Subcutaneous abdominal adipose tissue (tissue), 5 donors: ENCODE measurements at regions not wholly inside any gene's neighbourhood (a gene's known extent, or its start where the extent isn't known, plus 50 kb on each side); places are given as distances from the start of the nearest gene placed in this dataset.

Experiments used
- H3K27ac ChIP-seq: one replicate; pipeline ENCODE4 v1.7.0; 2013; ENCODE audit warnings: low read depth, mild to moderate bottlenecking, inconsistent platforms, low read length, moderate library complexity
- H3K27me3 ChIP-seq, 5 donors: one replicate each; pipeline ENCODE4 v1.7.0; 2013; ENCODE audit warnings: low read length in 5 of 5, inconsistent platforms in 1 of 5; ENCODE audit not compliant: control insufficient read depth in 5 of 5, insufficient read depth in 4 of 5
- H3K36me3 ChIP-seq, 5 donors: one replicate each; pipeline ENCODE4 v1.7.0; 2013; ENCODE audit warnings: low read length in 5 of 5; ENCODE audit not compliant: control insufficient read depth in 5 of 5, insufficient read depth in 5 of 5
- H3K4me1 ChIP-seq, 5 donors: one replicate each; pipeline ENCODE4 v1.7.0; 2013; ENCODE audit warnings: low read length in 5 of 5, mild to moderate bottlenecking in 3 of 5, moderate library complexity in 1 of 5; ENCODE audit not compliant: control insufficient read depth in 5 of 5, insufficient read depth in 5 of 5
- H3K4me3 ChIP-seq, 5 donors: one replicate each; pipeline ENCODE4 v1.7.0; 2013; ENCODE audit warnings: low read length in 5 of 5, low read depth in 1 of 5
- H3K9ac ChIP-seq, 5 donors: one replicate each; pipeline ENCODE4 v1.7.0; 2013; ENCODE audit warnings: low read length in 5 of 5, mild to moderate bottlenecking in 4 of 5, moderate library complexity in 3 of 5
- H3K9me3 ChIP-seq, 5 donors: one replicate each; pipeline ENCODE4 v1.7.0; 2013; ENCODE audit warnings: low read length in 5 of 5; ENCODE audit not compliant: control insufficient read depth in 5 of 5
- donor health status: healthy.
- donor health status: healthy.
- donor health status: healthy.
- donor health status: healthy.
- donor health status: healthy.

DNA sequence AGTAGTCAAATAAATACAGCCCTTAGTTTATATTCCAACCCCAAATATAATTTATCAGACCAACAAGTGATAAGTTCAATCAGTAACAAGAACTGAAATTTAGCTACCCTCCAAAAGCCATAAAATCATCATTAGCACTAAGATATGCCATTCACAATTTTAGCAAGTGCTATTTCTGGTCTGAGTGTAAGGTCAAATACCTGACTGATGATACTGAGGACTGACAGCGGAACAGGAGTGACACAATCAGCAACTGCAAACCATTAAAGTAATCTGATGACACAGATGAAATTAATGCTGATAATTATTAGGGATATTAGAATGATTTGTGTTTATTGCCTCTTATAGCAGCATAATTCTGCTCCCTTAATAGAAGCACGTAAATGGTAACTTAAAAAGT, 152.7 kb upstream of the SPHKAP start:
- Histone ChIP-seq H3K9me3 (peaks cover 0 to 14% (median 2%) of the 10 kb centered on the region in 5 donors), H3K4me3 (no peak overlapping the region), H3K4me1 (no peaks in the 10 kb centered on the region), H3K9ac (no peak overlapping the region), H3K36me3 (no peaks in the 10 kb centered on the region), H3K27me3 (no peaks in the 10 kb centered on the region), H3K27ac (no peak overlapping the region)

DNA sequence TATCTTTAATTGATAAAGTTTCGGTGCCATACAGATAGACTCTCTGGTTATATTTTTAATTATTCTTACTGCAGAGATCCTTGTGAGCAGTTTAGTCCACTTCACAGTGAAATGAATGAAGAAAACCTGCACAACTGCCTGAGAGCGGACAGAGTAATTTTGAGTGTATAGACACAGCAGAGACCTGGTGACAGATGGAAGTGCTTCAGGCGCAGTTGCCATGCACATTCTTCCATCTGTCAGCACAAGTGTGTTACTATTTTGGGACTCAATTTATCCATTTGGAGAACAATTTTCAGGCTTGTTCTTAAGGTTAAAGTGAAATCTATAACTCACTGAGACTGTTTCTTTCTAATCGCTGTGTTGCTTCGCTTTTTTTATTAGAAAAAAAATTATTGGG, 147.8 kb upstream of the SPHKAP start:
- peaks cover 0 to 24% (median 3%) of the 10 kb centered on the region in 5 donors for H3K9me3 ChIP-seq

DNA sequence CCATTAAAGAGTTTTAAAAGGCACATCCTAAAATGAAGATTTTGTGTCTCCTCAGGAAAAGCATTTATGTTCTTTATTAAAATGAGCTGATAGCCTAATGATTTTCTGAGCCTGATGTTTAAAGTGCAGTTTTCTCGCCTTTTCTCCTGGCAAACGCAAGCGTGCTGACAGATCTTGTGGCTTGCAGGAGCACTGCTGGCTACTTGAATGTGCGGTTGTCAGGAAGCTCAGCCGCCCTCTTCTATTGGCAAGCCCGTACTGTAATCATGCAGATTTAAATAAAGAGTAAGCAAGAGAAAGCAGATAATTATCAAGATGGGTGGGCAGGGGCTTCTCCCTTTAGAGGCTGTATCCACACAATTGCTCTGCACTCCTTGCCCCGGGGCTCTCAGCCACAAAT, 139.5 kb upstream of the SPHKAP start:
- H3K4me1 ChIP-seq = no peaks in the 10 kb centered on the region
- H3K4me3 ChIP-seq = no peak overlapping the region
- no peak overlapping the region for H3K27ac ChIP-seq
- H3K27me3 ChIP-seq = no peaks in the 10 kb centered on the region
- H3K36me3 ChIP-seq = no peaks in the 10 kb centered on the region
- no peak overlapping the region for H3K9ac ChIP-seq
- H3K9me3 ChIP-seq = no peaks in the 10 kb centered on the region

More for the DNA sequence above, 147.8 kb upstream of the SPHKAP start:
- H3K36me3 ChIP-seq = no peaks in the 10 kb centered on the region
- H3K4me3 ChIP-seq = no peak overlapping the region
- no peak overlapping the region for H3K27ac ChIP-seq
- no peaks in the 10 kb centered on the region for H3K4me1 ChIP-seq
- no peak overlapping the region for H3K9ac ChIP-seq
- H3K27me3 ChIP-seq = no peaks in the 10 kb centered on the region

DNA sequence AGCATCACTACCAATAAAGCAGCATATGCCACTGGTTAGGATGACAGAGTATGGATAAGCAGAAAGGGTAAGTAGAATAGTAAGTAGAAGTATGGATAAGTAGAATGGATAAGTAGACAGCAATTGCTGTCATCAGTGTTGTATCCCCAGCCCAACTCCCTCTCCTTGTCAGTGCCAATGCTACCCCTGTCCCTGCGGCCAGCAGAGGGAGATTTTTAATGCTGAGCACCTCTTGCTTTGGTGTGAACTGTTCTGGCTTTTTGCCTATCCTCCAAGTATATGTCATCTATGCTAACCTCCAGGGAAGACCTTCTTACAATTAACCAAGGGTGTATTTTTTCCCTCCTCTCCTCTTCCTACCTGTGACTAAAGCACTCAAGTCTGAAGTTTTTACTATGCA, 136.7 kb upstream of the SPHKAP start:
- Histone ChIP-seq H3K27me3 (no peaks in the 10 kb centered on the region), H3K9me3 (no peaks in the 10 kb centered on the region), H3K4me1 (no peaks in the 10 kb centered on the region), H3K9ac (no peak overlapping the region), H3K27ac (no peak overlapping the region), H3K4me3 (no peak overlapping the region), H3K36me3 (no peaks in the 10 kb centered on the region)

DNA sequence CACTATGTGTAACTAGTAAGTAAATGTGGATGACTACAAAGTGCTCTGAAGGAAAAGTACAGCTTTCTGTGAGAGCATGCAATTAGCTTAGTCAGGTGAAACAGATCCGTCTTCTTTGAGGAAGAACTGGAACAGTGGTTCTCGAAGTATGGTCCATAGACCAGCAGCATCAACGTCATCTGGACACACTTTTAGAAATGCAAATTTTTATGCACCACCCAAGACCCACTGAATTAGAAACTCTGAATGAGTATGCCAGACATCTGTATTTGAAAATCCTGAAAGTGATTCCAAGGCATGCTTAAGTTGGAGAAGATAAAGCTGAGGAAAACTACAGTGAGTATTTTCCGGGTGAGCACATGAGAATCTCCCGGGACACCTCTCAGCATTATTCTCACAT, 130.7 kb upstream of the SPHKAP start:
- Histone ChIP-seq H3K36me3 (no peaks in the 10 kb centered on the region), H3K9me3 (no peaks in the 10 kb centered on the region), H3K27me3 (no peaks in the 10 kb centered on the region), H3K9ac (no peak overlapping the region), H3K27ac (no peak overlapping the region), H3K4me1 (no peaks in the 10 kb centered on the region), H3K4me3 (no peak overlapping the region)

DNA sequence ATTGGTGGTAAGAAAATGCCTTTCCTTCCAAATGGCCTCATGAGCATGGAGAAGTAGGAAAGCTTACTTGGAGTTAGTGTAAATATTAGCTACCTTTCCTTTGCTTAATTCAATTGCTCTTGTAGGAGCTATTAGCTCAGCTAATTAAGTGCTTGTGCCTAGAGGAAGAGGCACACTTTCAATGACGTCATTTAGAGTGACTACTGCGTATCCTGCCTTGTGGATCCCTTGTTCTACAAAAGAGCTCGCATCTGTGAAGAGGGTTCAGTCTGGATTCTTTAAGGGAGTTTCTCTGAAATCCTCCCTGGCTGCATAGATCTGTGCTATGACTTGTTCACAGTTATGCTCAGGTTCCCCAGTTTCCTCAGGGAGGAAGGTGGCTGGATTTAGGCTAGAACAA, 122.5 kb upstream of the SPHKAP start:
- Histone ChIP-seq H3K4me3 (no peak overlapping the region), H3K36me3 (no peaks in the 10 kb centered on the region), H3K27ac (no peak overlapping the region), H3K4me1 (no peaks in the 10 kb centered on the region), H3K27me3 (no peaks in the 10 kb centered on the region), H3K9ac (no peak overlapping the region), H3K9me3 (no peaks in the 10 kb centered on the region)

DNA sequence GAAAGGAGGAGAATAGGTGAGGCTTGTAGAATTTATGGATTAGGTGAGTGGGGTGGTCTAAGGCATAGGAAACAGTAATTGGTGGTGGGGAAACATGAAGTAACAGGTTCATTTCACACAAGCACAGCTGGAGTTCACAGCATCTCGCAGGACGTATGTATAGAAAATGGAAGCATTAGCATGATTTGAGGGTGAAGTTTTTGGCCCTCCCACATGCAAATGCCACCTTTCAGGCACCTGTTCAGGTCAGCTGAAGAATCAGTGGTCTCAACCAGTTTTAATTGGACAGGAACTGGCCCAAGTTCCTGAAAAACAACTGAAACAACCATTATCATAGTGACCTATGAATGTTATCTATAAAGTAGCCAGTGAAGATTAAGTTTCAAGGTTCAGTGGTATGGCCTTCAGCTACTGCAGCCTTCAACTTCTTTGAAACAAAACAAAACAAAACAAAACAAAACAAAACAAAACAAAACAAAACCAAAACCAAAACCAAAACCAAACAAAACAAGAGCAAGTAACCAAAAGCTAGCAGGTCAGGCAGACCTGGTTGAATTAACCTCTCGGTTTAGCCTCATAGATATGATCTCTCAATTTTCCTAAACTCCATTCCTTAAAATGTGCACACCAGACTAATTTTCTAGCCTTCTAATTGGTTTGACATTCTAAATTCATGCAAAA, 102.1 kb upstream of the SPHKAP start:
- Histone ChIP-seq H3K9me3 (no peaks in the 10 kb centered on the region), H3K4me3 (no peak overlapping the region), H3K9ac (no peak overlapping the region), H3K27me3 (no peaks in the 10 kb centered on the region), H3K36me3 (no peaks in the 10 kb centered on the region), H3K4me1 (no peaks in the 10 kb centered on the region), H3K27ac (no peak overlapping the region)

DNA sequence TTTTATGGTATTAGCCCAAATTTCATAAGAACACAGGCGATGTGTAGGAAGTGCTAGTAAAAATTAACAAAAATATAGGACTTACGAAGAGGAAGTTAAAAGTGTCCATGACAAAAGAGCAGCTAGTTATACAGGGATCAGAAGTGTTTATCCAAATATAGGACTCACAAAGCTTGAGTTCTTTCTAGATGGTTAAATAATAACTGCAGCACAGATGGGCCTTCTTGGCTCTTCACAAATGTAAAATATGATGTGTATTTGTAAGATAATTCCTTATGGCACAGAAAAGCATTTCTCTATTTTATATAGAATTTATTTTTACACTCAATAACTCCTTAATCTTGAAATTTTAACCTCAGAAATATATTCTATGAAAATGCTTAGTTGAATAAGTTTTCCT, 100.9 kb upstream of the SPHKAP start:
- Histone ChIP-seq H3K27ac (no peak overlapping the region), H3K9me3 (no peaks in the 10 kb centered on the region), H3K36me3 (no peaks in the 10 kb centered on the region), H3K27me3 (no peaks in the 10 kb centered on the region), H3K9ac (no peak overlapping the region), H3K4me3 (no peak overlapping the region), H3K4me1 (no peaks in the 10 kb centered on the region)

DNA sequence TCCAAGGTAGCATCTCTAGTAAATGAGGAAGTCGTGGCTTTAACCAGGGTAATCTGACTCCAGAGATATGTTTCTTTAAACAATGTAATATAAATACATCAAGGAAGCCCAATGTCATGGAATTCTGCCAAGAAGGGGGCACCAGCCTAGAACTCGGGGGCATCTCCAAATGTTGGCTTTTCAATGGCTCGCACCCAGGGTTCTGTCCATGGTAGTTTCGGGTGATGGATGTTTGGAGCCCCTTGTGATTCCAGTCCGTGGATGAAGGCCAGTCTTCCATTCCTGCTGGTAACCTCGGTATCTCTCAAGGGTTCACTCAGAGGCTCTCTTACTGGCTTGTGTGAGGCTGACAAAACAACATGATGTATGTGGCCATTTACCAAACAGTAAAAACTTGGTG, 91.7 kb upstream of the SPHKAP start:
- Histone ChIP-seq H3K27me3 (no peaks in the 10 kb centered on the region), H3K27ac (no peak overlapping the region), H3K9ac (no peak overlapping the region), H3K36me3 (no peaks in the 10 kb centered on the region), H3K9me3 (no peaks in the 10 kb centered on the region), H3K4me3 (no peak overlapping the region), H3K4me1 (no peaks in the 10 kb centered on the region)

DNA sequence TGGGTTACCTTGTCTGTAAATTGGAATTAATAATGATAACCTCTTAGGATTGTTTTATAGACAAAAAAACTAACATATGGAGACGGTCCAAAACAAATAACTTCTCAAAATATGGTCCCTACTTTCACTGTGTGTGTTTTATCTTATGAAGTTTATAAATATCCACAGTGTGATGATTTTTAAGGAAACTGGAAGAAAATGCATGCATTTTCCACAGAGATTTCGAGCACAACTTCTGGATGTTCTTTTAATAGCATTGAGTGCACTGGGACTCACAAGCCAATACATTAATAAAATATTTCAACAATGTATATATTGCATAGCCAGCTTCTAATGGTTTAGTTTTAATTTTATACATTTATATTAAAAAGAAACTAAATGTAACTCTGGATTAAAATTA, 87.9 kb upstream of the SPHKAP start:
- no peaks in the 10 kb centered on the region for H3K4me1 ChIP-seq
- no peak overlapping the region for H3K9ac ChIP-seq
- no peaks in the 10 kb centered on the region for H3K9me3 ChIP-seq
- H3K27ac ChIP-seq = no peak overlapping the region
- no peaks in the 10 kb centered on the region for H3K27me3 ChIP-seq
- no peak overlapping the region for H3K4me3 ChIP-seq
- H3K36me3 ChIP-seq = no peaks in the 10 kb centered on the region

DNA sequence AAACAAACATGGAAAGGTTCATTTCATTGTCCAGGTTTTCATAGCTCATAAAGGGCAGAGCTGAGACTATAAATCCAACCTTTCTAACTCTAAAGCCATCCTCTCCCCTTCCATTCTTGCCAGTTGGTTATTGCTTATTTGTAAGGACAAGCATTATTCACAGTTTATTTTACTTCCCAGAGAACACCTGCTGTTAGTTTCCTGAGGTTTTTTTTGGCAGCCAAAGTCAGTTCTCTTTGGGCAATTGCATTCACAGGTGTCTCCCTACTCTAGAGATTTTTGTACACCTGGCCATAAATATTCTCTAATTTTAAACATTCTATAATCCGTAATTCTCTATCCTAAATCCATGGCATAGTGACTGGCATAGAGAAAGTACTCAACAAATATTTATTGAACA, 87.3 kb upstream of the SPHKAP start:
- no peak overlapping the region for H3K27ac ChIP-seq
- H3K9ac ChIP-seq = no peak overlapping the region
- H3K36me3 ChIP-seq = no peaks in the 10 kb centered on the region
- H3K4me3 ChIP-seq = no peak overlapping the region
- no peaks in the 10 kb centered on the region for H3K27me3 ChIP-seq
- H3K4me1 ChIP-seq = no peaks in the 10 kb centered on the region
- no peaks in the 10 kb centered on the region for H3K9me3 ChIP-seq
